IMR-90 (cell line): ENCODE measurements at regions not wholly inside any gene's neighbourhood (a gene's known extent, or its start where the extent isn't known, plus 50 kb on each side); places are given as distances from the start of the nearest gene placed in this dataset.

Experiments
- BHLHE40 ChIP-seq: fragments of 150-350 bp; IDR thresholded peaks from 2 replicates; pipeline ENCODE4 v1.6.1; 2016; ENCODE audit warnings: mild to moderate bottlenecking, low read depth, low read length
- CEBPB ChIP-seq: IDR thresholded peaks from 2 replicates; pipeline ENCODE4 v1.6.1; 2012; ENCODE audit warnings: low read depth, low read length, improper control_type of control experiment
- CHD1 ChIP-seq: IDR thresholded peaks from 2 replicates; pipeline ENCODE4 v1.6.1; 2012; ENCODE audit warnings: low read depth, low read length, improper control_type of control experiment
- CTCF ChIP-seq: conservative IDR thresholded peaks from 2 replicates; pipeline ENCODE4 v1.5.1; 2012; ENCODE audit warnings: mild to moderate bottlenecking, low read depth, low read length, improper control_type of control experiment
- ELK1 ChIP-seq: fragments of 150-350 bp; IDR thresholded peaks from 2 replicates; pipeline ENCODE4 v1.6.1; 2016; ENCODE audit warnings: low read depth, mild to moderate bottlenecking, low read length, moderate library complexity, borderline replicate concordance
- POLR2A ChIP-seq: IDR thresholded peaks from 2 replicates; pipeline ENCODE4 v1.6.1; 2012; ENCODE audit warnings: mild to moderate bottlenecking, low read depth, low read length
- RCOR1 ChIP-seq: IDR thresholded peaks from 2 replicates; pipeline ENCODE4 v1.6.1; 2012; ENCODE audit warnings: mild to moderate bottlenecking, low read length, improper control_type of control experiment; ENCODE audit not compliant: insufficient replicate concordance
- SMC3 ChIP-seq: fragments of 150-350 bp; IDR thresholded peaks from 2 replicates; pipeline ENCODE4 v1.6.1; 2016; ENCODE audit warnings: low read depth, mild to moderate bottlenecking, antibody characterized with exemption, low read length, moderate library complexity

DNA sequence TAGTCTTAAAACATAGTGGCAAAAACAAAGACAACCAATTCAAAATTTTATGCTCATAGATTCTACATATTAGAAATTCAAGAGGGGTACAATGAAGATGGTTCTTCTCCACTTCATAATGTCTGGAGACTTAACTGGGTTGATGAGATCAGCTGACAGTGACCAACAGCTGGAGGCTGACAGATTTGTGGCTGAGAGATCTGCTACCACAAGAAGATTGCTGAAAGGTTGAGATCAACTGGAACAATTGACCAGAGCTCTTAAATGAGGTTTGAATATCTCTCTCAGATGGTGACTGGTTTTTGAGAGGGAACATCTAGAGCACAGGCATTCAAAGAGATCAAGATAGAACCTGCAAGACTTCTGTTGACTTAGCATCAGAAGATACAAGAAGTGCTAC is 254.1 kb upstream of the ARPP21 start:
- TF ChIP-seq CTCF (no peak), POLR2A (no peak), CEBPB (no peak), CHD1 (no peak), BHLHE40 (no peak), RCOR1 (no peak), ELK1 (no peak), SMC3 (no peak)
